B cell (primary cell): ENCODE measurements at regions not wholly inside any gene's neighbourhood (a gene's known extent, or its start where the extent isn't known, plus 50 kb on each side); places are given as distances from the start of the nearest gene placed in this dataset.

Experiments
- ATAC-seq: fragments of 200-7000 bp; cut with Tn5 transposase; one replicate; pipeline ENCODE4 v1.10.0; 2021; ENCODE audit warnings: low read depth, mild to moderate bottlenecking, moderate number of reproducible peaks, moderate library complexity
- CTCF ChIA-PET: fragments of 350-600 bp; sonication (Branson Sonifier 250); formaldehyde crosslinking; loops from one replicate; lab custom pipeline; 2021; ENCODE audit warnings: antibody characterized with exemption, inconsistent platforms; lab: Charles Lee
- POLR2A ChIA-PET: fragments of 350-600 bp; sonication (Branson Sonifier 250); formaldehyde crosslinking; loops from one replicate; lab custom pipeline; 2021; ENCODE audit warnings: antibody characterized with exemption; lab: Charles Lee
- DNase-seq: peaks from one replicate; pipeline ENCODE4 v3.0.0; 2013
- H2AFZ ChIP-seq: 2 replicates; pipeline ENCODE4 v1.6.1; 2012; ENCODE audit warnings: mild to moderate bottlenecking, low read depth, low read length; ENCODE audit not compliant: insufficient read depth, poor library complexity, severe bottlenecking
- H3K27ac ChIP-seq, 2 donors: 1 replicate in 1 of 2; 2 replicates in 1 of 2; pipeline ENCODE4 v1.5.1; 2012 to 2013; ENCODE audit warnings: low read length in 2 of 2, mild to moderate bottlenecking in 2 of 2, moderate library complexity in 1 of 2
- H3K27me3 ChIP-seq, 4 experiments: fragments of 200-600 bp in 1 of 4; sonication (generic) in 1 of 4; replicated peaks in 1 of 4; 1 replicate in 2 of 4; 2 replicates in 2 of 4; pipeline versions ENCODE4 v1.6.1 to v1.7.0; 2013 to 2016; ENCODE audit warnings: low read length in 3 of 4, mild to moderate bottlenecking in 2 of 4, mixed read lengths in 1 of 4, moderate library complexity in 1 of 4; ENCODE audit not compliant: insufficient read depth in 4 of 4, control insufficient read depth in 3 of 4; ENCODE audit errors: control extremely low read depth in 1 of 4
- H3K36me3 ChIP-seq, 2 experiments: replicated peaks in 1 of 2; 1 replicate in 1 of 2; 2 replicates in 1 of 2; pipeline versions ENCODE4 v1.6.1 to v1.7.1; 2013; ENCODE audit warnings: low read length in 1 of 2; ENCODE audit not compliant: insufficient read depth in 2 of 2, control insufficient read depth in 1 of 2; ENCODE audit errors: control extremely low read depth in 1 of 2, extremely low read depth in 1 of 2
- H3K4me1 ChIP-seq, 2 donors: fragments of 200-600 bp in 1 of 2; sonication (generic) in 1 of 2; 1 replicate in 1 of 2; 2 replicates in 1 of 2; pipeline versions ENCODE4 v1.5.1 to v1.6.1; 2013 to 2017; ENCODE audit warnings: low read length in 2 of 2; ENCODE audit not compliant: control insufficient read depth in 2 of 2, insufficient read depth in 2 of 2
- H3K4me2 ChIP-seq: replicated peaks from 2 replicates; pipeline ENCODE3; 2012; ENCODE audit warnings: mild to moderate bottlenecking, low read depth, low read length; ENCODE audit not compliant: poor library complexity, severe bottlenecking
- H3K4me3 ChIP-seq, 5 experiments: fragments of 200-600 bp in 1 of 5; sonication (generic) in 1 of 5; 1 replicate in 3 of 5; 2 replicates in 2 of 5; pipeline versions ENCODE4 v1.5.1 to v1.7.0; 2011 to 2016; ENCODE audit warnings: low read length in 4 of 5, mild to moderate bottlenecking in 4 of 5, low read depth in 2 of 5, control low read depth in 1 of 5, moderate library complexity in 1 of 5; ENCODE audit not compliant: insufficient read depth in 1 of 5; ENCODE audit errors: control extremely low read depth in 1 of 5, extremely low read depth in 1 of 5
- H3K79me2 ChIP-seq: fragments of 200-600 bp; sonication (generic); one replicate; pipeline ENCODE4 v1.6.0; 2016; ENCODE audit warnings: low read length; ENCODE audit not compliant: control insufficient read depth, insufficient read depth
- H3K9ac ChIP-seq: fragments of 200-600 bp; sonication (generic); 2 replicates; pipeline ENCODE4 v1.6.1; 2017; ENCODE audit warnings: mild to moderate bottlenecking, low read length, moderate library complexity
- H3K9me3 ChIP-seq, 3 donors: one replicate each; pipeline versions ENCODE4 v1.6.1 to v1.7.1; 2013; ENCODE audit warnings: low read length in 2 of 3; ENCODE audit not compliant: control insufficient read depth in 2 of 3, insufficient read depth in 1 of 3; ENCODE audit errors: control extremely low read depth in 1 of 3
- H4K20me1 ChIP-seq: 2 replicates; pipeline ENCODE4 v1.6.0; 2012; ENCODE audit warnings: mild to moderate bottlenecking, low read length; ENCODE audit not compliant: insufficient read depth, control insufficient read depth, poor library complexity, severe bottlenecking
- H3K27ac Mint-ChIP-seq: one replicate; pipeline ENCODE4 v1.8.0; 2021; ENCODE audit warnings: mixed read lengths
- H3K27me3 Mint-ChIP-seq: one replicate; pipeline ENCODE4 v1.8.0; 2021; ENCODE audit warnings: mixed read lengths
- H3K4me1 Mint-ChIP-seq: one replicate; pipeline ENCODE4 v1.8.0; 2021; ENCODE audit warnings: mixed read lengths
- H3K4me3 Mint-ChIP-seq: one replicate; pipeline ENCODE4 v1.8.0; 2021; ENCODE audit warnings: mixed read lengths
- H3K9me3 Mint-ChIP-seq: one replicate; pipeline ENCODE4 v1.8.0; 2022; ENCODE audit warnings: mixed read lengths; ENCODE audit not compliant: insufficient read depth
- CTCF ChIP-seq: fragments of 200-600 bp; IDR thresholded peaks from one replicate; pipeline ENCODE4 v1.8.0; 2022; ENCODE audit warnings: antibody characterized with exemption, mild to moderate bottlenecking
- EZH2 ChIP-seq: IDR thresholded peaks from 2 replicates; pipeline ENCODE4 v1.6.1; 2012; ENCODE audit warnings: borderline replicate concordance, low read depth, mild to moderate bottlenecking, moderate library complexity, low read length; ENCODE audit not compliant: insufficient read depth, poor library complexity, severe bottlenecking
- WGBS: methylation state at CpG from one replicate; pipeline ENCODE4 v1.1.5; 2013; ENCODE audit warnings: missing lambda C conversion rate; ENCODE audit not compliant: insufficient coverage; 5-methylcytosine and 5-hydroxymethylcytosine counted together
- intact Hi-C: fragments of 100-400 bp; cut with micrococcal nuclease; formaldehyde crosslinking; loops from one replicate; pipeline ENCODE4 v1.10.0; 2022

- TF ChIP-seq EZH2: no peak
- no peak for TF ChIP-seq CTCF
- Mint-ChIP-seq H3K4me1 (no peaks in the 10 kb centered on the region), H3K4me3 (no peak overlapping the region), H3K9me3 (no peaks in the 10 kb centered on the region), H3K27me3 (no peaks in the 10 kb centered on the region), H3K27ac (no peak overlapping the region)
- WGBS: 80% methylated on average over 1 of the region's 6 CpGs
- H3K4me2 ChIP-seq: no peak overlapping the region
- H2AFZ ChIP-seq: no peak overlapping the region
- no peak for DNase-seq
- no peak overlapping the region for H3K27ac ChIP-seq
- no peak overlapping the region for H3K9ac ChIP-seq
- ChIA-PET CTCF (no interaction called here), POLR2A (no interaction called here)
- H3K27me3 ChIP-seq: no peaks in the 10 kb centered on the region
- H3K4me3 ChIP-seq: no peak overlapping the region
- H4K20me1 ChIP-seq: no peaks in the 10 kb centered on the region
- H3K9me3 ChIP-seq: no peaks in the 10 kb centered on the region
- no peak for ATAC-seq
- no peaks in the 10 kb centered on the region for H3K36me3 ChIP-seq
- H3K79me2 ChIP-seq: no peaks in the 10 kb centered on the region
- no peaks in the 10 kb centered on the region for H3K4me1 ChIP-seq
- intact Hi-C loops: no loop called here
Measured at GRCh38 chrX:102840871-102841705, 96.0 kb upstream of the RAB40AL start.

GRCh38 chrX:102841706-102842003 is 95.4 kb upstream of the RAB40AL start:
- CTCF ChIA-PET: no interaction called here
- H3K4me2 ChIP-seq: no peak overlapping the region
- 100% methylated on average over 1 of the region's 2 CpGs for WGBS
- TF ChIP-seq EZH2: no peak
- no peak for TF ChIP-seq CTCF
- H4K20me1 ChIP-seq: no peaks in the 10 kb centered on the region
- no peak for ATAC-seq
- intact Hi-C loops: no loop called here
- H3K9me3 ChIP-seq: no peaks in the 10 kb centered on the region
- no peaks in the 10 kb centered on the region for H3K27me3 ChIP-seq
- H3K4me3 ChIP-seq: no peak overlapping the region
- no peak overlapping the region for H3K27ac Mint-ChIP-seq
- no peak overlapping the region for H3K9ac ChIP-seq
- no peak overlapping the region for H3K4me3 Mint-ChIP-seq
- H3K4me1 ChIP-seq: no peaks in the 10 kb centered on the region
- no peaks in the 10 kb centered on the region for H3K27me3 Mint-ChIP-seq
- no peaks in the 10 kb centered on the region for H3K9me3 Mint-ChIP-seq
- no peak overlapping the region for H2AFZ ChIP-seq
- no peak overlapping the region for H3K27ac ChIP-seq
- H3K79me2 ChIP-seq: no peaks in the 10 kb centered on the region
- no peak for DNase-seq
- POLR2A ChIA-PET: no interaction called here
- no peaks in the 10 kb centered on the region for H3K36me3 ChIP-seq
- no peaks in the 10 kb centered on the region for H3K4me1 Mint-ChIP-seq
